Liver (tissue), 8 donors: ENCODE measurements at regions not wholly inside any gene's neighbourhood (a gene's known extent, or its start where the extent isn't known, plus 50 kb on each side); places are given as distances from the start of the nearest gene placed in this dataset.

Source experiments
- DNase-seq: peaks from one replicate; pipeline ENCODE4 v3.0.0-alpha.2; 2017; ENCODE audit warnings: low spot score
- H3K27ac ChIP-seq, 2 donors: one replicate each; pipeline ENCODE4 v1.7.0; 2013; ENCODE audit warnings: inconsistent platforms in 2 of 2, low read length in 2 of 2, control low read depth in 1 of 2, low read depth in 1 of 2, mild to moderate bottlenecking in 1 of 2
- H3K27me3 ChIP-seq, 4 donors: one replicate each; pipeline versions ENCODE4 v1.6.1 to v1.7.0; 2013; ENCODE audit warnings: low read length in 3 of 4, inconsistent platforms in 1 of 4, mild to moderate bottlenecking in 1 of 4, moderate library complexity in 1 of 4; ENCODE audit not compliant: control insufficient read depth in 4 of 4, insufficient read depth in 4 of 4
- H3K36me3 ChIP-seq, 4 donors: one replicate each; pipeline versions ENCODE4 v1.6.1 to v1.7.0; 2013; ENCODE audit warnings: low read length in 3 of 4, mild to moderate bottlenecking in 3 of 4, low read depth in 1 of 4, moderate library complexity in 1 of 4; ENCODE audit not compliant: control insufficient read depth in 4 of 4, insufficient read depth in 3 of 4
- H3K4me1 ChIP-seq, 4 donors: one replicate each; pipeline versions ENCODE4 v1.6.1 to v1.7.0; 2013; ENCODE audit warnings: low read length in 3 of 4, mild to moderate bottlenecking in 3 of 4, moderate library complexity in 1 of 4; ENCODE audit not compliant: control insufficient read depth in 4 of 4, insufficient read depth in 4 of 4
- H3K4me3 ChIP-seq, 3 donors: one replicate each; pipeline versions ENCODE4 v1.6.1 to v1.7.0; 2013; ENCODE audit warnings: low read length in 3 of 3, control low read depth in 1 of 3, low read depth in 1 of 3, mild to moderate bottlenecking in 1 of 3
- H3K9ac ChIP-seq, 2 donors: one replicate each; pipeline ENCODE4 v1.7.0; 2013; ENCODE audit warnings: low read length in 2 of 2, mild to moderate bottlenecking in 2 of 2, moderate library complexity in 2 of 2, control low read depth in 1 of 2, low read depth in 1 of 2
- H3K9me3 ChIP-seq, 4 donors: one replicate each; pipeline versions ENCODE4 v1.6.1 to v1.7.0; 2013; ENCODE audit warnings: low read length in 3 of 4; ENCODE audit not compliant: control insufficient read depth in 4 of 4
- EGR1 ChIP-seq, 2 donors: IDR thresholded peaks; 2 replicates each; pipeline ENCODE4 v1.6.1; 2016 to 2018; ENCODE audit warnings: antibody characterized with exemption in 2 of 2, low read depth in 2 of 2
- FOXA1 ChIP-seq: IDR thresholded peaks from 2 replicates; pipeline ENCODE4 v1.6.1; 2016; ENCODE audit warnings: antibody characterized with exemption
- FOXA2 ChIP-seq: IDR thresholded peaks from 2 replicates; pipeline ENCODE4 v1.6.1; 2016; ENCODE audit warnings: antibody characterized with exemption
- GABPA ChIP-seq, 2 donors: IDR thresholded peaks in 1 of 2; conservative IDR thresholded peaks in 1 of 2; 2 replicates each; pipeline ENCODE4 v1.6.1; 2016; ENCODE audit warnings: antibody characterized with exemption in 2 of 2, mild to moderate bottlenecking in 1 of 2, moderate library complexity in 1 of 2
- HNF4A ChIP-seq, 2 donors: conservative IDR thresholded peaks; 2 replicates each; pipeline ENCODE4 v1.6.1; 2016; ENCODE audit warnings: antibody characterized with exemption in 2 of 2, mild to moderate bottlenecking in 2 of 2
- HNF4G ChIP-seq: IDR thresholded peaks from 2 replicates; pipeline ENCODE4 v1.6.1; 2016; ENCODE audit warnings: antibody characterized with exemption
- JUND ChIP-seq, 2 donors: IDR thresholded peaks; 2 replicates each; pipeline ENCODE4 v1.6.1; 2016; ENCODE audit warnings: antibody characterized with exemption in 2 of 2
- NR2F2 ChIP-seq: IDR thresholded peaks from 2 replicates; pipeline ENCODE4 v1.6.1; 2016; ENCODE audit warnings: antibody characterized with exemption
- RAD21 ChIP-seq, 2 donors: IDR thresholded peaks; 2 replicates each; pipeline ENCODE4 v1.6.1; 2016; ENCODE audit warnings: antibody characterized with exemption in 2 of 2, mild to moderate bottlenecking in 2 of 2
- RXRA ChIP-seq, 2 donors: IDR thresholded peaks; 2 replicates each; pipeline ENCODE4 v1.6.1; 2017 to 2018; ENCODE audit warnings: antibody characterized with exemption in 2 of 2, mild to moderate bottlenecking in 1 of 2
- SP1 ChIP-seq: IDR thresholded peaks from 2 replicates; pipeline ENCODE4 v1.6.1; 2018; ENCODE audit warnings: antibody characterized with exemption, mild to moderate bottlenecking
- TAF1 ChIP-seq: conservative IDR thresholded peaks from 2 replicates; pipeline ENCODE4 v1.6.1; 2016; ENCODE audit warnings: antibody characterized with exemption, mild to moderate bottlenecking
- YY1 ChIP-seq: IDR thresholded peaks from 2 replicates; pipeline ENCODE4 v1.6.1; 2016; ENCODE audit warnings: antibody characterized with exemption, mild to moderate bottlenecking
- WGBS: extraction: QIAGEN DNeasy Blood & Tissue Kit; methylation state at CpG from one replicate; pipeline ENCODE4 v1.1.7; 2013; 5-methylcytosine and 5-hydroxymethylcytosine counted together
- TF ChIP-seq, protein P1 (sequence below): IDR thresholded peaks from 2 replicates; pipeline ENCODE4 v1.6.1; 2016; ENCODE audit warnings: antibody characterized with exemption
- TF ChIP-seq, protein P2 (sequence below): fragments of 150-350 bp; IDR thresholded peaks from 2 replicates; pipeline ENCODE4 v1.5.1; 2017; ENCODE audit warnings: improper control_type of control experiment, low read depth, low read length; ENCODE audit not compliant: missing input control
- TF ChIP-seq, protein P3 (sequence below): IDR thresholded peaks from 2 replicates; pipeline ENCODE4 v1.6.1; 2016; ENCODE audit warnings: antibody characterized with exemption, mild to moderate bottlenecking
- TF ChIP-seq, protein P4 (sequence below): IDR thresholded peaks from 2 replicates; pipeline ENCODE4 v1.6.1; 2016; ENCODE audit warnings: antibody characterized with exemption
- TF ChIP-seq, protein P5 (sequence below): IDR thresholded peaks from 2 replicates; pipeline ENCODE4 v1.6.1; 2016; ENCODE audit warnings: antibody characterized with exemption
- donor health status: healthy.
- donor health status: healthy.
- donor health status: healthy.
- donor health status: healthy.
- donor health status: healthy.

DNA sequence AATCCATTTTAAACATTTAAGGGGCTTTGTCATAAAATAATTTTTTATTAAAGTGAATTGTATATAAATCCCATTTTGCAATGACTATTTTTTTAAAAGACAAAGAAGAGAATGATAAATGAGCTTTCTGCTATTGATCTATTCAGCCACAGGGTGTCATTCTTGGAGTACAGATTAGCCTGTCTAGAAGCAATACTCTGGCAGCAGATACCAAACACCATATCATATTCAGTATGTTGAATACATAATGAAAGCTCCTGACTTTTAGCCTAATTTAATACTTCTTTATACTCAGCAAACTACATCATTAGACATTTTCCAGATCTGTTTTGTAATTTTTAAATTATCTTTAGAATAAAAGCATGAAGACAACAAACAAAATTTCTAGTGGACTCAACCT lies 496.3 kb downstream of the PDGFC start:
- Histone ChIP-seq H3K27ac (no peak overlapping the region), H3K27me3 (no peaks in the 10 kb centered on the region), H3K9ac (no peak overlapping the region), H3K4me1 (no peaks in the 10 kb centered on the region), H3K9me3 (no peaks in the 10 kb centered on the region), H3K36me3 (no peaks in the 10 kb centered on the region), H3K4me3 (no peak overlapping the region)
- DNase-seq: no peak
- TF ChIP-seq RAD21 (IDR thresholded peaks at IDR 0.05) (peak; percentile 87 to 88), HNF4A (conservative IDR thresholded peaks at IDR 0.05) (no peak)
- TF ChIP-seq, protein P1, sequence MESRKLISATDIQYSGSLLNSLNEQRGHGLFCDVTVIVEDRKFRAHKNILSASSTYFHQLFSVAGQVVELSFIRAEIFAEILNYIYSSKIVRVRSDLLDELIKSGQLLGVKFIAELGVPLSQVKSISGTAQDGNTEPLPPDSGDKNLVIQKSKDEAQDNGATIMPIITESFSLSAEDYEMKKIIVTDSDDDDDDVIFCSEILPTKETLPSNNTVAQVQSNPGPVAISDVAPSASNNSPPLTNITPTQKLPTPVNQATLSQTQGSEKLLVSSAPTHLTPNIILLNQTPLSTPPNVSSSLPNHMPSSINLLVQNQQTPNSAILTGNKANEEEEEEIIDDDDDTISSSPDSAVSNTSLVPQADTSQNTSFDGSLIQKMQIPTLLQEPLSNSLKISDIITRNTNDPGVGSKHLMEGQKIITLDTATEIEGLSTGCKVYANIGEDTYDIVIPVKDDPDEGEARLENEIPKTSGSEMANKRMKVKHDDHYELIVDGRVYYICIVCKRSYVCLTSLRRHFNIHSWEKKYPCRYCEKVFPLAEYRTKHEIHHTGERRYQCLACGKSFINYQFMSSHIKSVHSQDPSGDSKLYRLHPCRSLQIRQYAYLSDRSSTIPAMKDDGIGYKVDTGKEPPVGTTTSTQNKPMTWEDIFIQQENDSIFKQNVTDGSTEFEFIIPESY: no peak
- TF ChIP-seq, protein P2, sequence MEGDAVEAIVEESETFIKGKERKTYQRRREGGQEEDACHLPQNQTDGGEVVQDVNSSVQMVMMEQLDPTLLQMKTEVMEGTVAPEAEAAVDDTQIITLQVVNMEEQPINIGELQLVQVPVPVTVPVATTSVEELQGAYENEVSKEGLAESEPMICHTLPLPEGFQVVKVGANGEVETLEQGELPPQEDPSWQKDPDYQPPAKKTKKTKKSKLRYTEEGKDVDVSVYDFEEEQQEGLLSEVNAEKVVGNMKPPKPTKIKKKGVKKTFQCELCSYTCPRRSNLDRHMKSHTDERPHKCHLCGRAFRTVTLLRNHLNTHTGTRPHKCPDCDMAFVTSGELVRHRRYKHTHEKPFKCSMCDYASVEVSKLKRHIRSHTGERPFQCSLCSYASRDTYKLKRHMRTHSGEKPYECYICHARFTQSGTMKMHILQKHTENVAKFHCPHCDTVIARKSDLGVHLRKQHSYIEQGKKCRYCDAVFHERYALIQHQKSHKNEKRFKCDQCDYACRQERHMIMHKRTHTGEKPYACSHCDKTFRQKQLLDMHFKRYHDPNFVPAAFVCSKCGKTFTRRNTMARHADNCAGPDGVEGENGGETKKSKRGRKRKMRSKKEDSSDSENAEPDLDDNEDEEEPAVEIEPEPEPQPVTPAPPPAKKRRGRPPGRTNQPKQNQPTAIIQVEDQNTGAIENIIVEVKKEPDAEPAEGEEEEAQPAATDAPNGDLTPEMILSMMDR: peak; percentile 51

DNA sequence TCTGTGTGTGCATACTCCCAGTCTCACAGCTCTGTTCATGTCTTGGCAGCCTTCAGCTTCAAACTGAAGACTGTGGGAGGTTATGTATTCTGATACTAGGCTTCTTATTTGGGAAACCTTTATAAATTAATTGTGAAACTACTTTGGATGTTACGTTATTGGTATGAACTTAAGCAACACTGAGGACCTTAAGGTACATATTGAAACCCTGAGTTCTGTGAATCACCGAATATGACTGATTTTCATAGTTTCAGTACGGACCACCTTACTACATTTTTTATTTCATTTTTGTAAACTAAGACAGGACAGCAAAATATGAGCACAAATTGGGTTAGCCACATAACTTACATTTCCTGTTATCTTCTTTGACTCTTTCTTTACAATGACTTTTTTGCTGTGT lies 498.4 kb downstream of the PDGFC start:
- no peaks in the 10 kb centered on the region for H3K4me1 ChIP-seq
- WGBS: 76% methylated on average over 3 of the region's 3 CpGs
- H3K9ac ChIP-seq: no peak overlapping the region
- no peaks in the 10 kb centered on the region for H3K9me3 ChIP-seq
- DNase-seq: no peak
- TF ChIP-seq NR2F2: no peak
- TF ChIP-seq, protein P3, sequence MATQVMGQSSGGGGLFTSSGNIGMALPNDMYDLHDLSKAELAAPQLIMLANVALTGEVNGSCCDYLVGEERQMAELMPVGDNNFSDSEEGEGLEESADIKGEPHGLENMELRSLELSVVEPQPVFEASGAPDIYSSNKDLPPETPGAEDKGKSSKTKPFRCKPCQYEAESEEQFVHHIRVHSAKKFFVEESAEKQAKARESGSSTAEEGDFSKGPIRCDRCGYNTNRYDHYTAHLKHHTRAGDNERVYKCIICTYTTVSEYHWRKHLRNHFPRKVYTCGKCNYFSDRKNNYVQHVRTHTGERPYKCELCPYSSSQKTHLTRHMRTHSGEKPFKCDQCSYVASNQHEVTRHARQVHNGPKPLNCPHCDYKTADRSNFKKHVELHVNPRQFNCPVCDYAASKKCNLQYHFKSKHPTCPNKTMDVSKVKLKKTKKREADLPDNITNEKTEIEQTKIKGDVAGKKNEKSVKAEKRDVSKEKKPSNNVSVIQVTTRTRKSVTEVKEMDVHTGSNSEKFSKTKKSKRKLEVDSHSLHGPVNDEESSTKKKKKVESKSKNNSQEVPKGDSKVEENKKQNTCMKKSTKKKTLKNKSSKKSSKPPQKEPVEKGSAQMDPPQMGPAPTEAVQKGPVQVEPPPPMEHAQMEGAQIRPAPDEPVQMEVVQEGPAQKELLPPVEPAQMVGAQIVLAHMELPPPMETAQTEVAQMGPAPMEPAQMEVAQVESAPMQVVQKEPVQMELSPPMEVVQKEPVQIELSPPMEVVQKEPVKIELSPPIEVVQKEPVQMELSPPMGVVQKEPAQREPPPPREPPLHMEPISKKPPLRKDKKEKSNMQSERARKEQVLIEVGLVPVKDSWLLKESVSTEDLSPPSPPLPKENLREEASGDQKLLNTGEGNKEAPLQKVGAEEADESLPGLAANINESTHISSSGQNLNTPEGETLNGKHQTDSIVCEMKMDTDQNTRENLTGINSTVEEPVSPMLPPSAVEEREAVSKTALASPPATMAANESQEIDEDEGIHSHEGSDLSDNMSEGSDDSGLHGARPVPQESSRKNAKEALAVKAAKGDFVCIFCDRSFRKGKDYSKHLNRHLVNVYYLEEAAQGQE: no peak
- TF ChIP-seq, protein P4, sequence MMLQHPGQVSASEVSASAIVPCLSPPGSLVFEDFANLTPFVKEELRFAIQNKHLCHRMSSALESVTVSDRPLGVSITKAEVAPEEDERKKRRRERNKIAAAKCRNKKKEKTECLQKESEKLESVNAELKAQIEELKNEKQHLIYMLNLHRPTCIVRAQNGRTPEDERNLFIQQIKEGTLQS: no peak
- no peak for TF ChIP-seq GABPA (IDR thresholded peaks at IDR 0.05 in 1 of 2, conservative IDR thresholded peaks at IDR 0.05 in 1 of 2)
- TF ChIP-seq JUND (IDR thresholded peaks at IDR 0.05): no peak
- TF ChIP-seq, protein P1: no peak
- no peak for TF ChIP-seq RAD21 (IDR thresholded peaks at IDR 0.05)
- no peak for TF ChIP-seq FOXA2
- TF ChIP-seq FOXA1: no peak
- TF ChIP-seq, protein P2: no peak
- no peak for TF ChIP-seq SP1
- no peak for TF ChIP-seq YY1
- TF ChIP-seq HNF4A (conservative IDR thresholded peaks at IDR 0.05): no peak
- no peak for TF ChIP-seq EGR1 (IDR thresholded peaks at IDR 0.05; ENCODE audit: low read depth in 2 of 2)
- no peak for TF ChIP-seq HNF4G
- TF ChIP-seq RXRA (IDR thresholded peaks at IDR 0.05): no peak
- TF ChIP-seq, protein P5, sequence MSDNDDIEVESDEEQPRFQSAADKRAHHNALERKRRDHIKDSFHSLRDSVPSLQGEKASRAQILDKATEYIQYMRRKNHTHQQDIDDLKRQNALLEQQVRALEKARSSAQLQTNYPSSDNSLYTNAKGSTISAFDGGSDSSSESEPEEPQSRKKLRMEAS: no peak
- TF ChIP-seq TAF1: no peak
- no peak overlapping the region for H3K4me3 ChIP-seq
- no peaks in the 10 kb centered on the region for H3K36me3 ChIP-seq
- no peaks in the 10 kb centered on the region for H3K27me3 ChIP-seq
- H3K27ac ChIP-seq: no peak overlapping the region
